ENCODE measurements at regions not wholly inside any gene's neighbourhood (a gene's known extent, or its start where the extent isn't known, plus 50 kb on each side); places are given as distances from the start of the nearest gene placed in this dataset.

DNA sequence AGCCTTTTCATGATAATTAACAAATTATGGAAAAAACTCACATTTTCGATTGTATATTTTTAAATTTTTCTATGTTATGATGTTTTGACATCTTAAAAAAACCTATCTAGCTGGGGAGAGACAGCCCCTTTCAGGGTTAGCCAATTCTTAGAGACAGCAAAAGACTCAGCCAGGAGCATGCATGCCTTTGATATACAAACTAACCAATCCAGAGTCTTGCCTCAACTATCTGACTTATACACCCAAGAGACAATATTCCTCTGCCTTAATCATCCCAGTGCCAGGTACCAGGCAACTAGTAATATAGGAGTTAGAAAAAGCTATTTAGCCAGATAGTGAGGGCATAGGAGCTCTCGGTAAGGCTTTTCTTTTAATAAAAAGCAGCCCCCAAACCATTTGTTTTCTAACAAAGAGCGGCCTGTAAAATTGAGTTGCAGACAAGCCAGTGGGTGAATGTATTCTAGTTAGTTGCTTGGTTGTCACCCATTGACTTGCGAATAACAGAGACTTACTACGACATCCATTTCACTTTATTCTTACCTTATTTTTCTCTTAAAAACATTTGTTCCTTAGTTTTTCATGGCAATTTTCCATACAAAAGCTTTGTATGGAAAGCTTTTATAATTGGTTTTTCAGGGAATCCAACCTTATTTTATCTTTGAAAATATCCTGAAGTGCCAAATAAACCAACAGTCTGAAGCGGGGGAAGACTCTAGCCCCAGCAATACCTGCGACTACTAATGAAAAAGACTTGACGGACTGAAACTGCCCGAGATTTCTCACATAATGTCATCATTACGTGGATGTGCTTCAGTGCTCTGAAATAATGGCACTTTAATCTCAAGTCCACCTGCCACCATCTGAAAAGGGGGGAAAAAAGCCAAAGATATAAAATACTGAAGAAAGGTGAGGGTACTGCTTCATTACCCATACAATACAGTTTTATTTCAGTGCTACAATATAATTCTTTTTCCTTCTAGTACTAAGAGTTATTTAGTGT lies 64.6 kb upstream of the ATP2C1 start:
- TF ChIP-seq, protein P1, sequence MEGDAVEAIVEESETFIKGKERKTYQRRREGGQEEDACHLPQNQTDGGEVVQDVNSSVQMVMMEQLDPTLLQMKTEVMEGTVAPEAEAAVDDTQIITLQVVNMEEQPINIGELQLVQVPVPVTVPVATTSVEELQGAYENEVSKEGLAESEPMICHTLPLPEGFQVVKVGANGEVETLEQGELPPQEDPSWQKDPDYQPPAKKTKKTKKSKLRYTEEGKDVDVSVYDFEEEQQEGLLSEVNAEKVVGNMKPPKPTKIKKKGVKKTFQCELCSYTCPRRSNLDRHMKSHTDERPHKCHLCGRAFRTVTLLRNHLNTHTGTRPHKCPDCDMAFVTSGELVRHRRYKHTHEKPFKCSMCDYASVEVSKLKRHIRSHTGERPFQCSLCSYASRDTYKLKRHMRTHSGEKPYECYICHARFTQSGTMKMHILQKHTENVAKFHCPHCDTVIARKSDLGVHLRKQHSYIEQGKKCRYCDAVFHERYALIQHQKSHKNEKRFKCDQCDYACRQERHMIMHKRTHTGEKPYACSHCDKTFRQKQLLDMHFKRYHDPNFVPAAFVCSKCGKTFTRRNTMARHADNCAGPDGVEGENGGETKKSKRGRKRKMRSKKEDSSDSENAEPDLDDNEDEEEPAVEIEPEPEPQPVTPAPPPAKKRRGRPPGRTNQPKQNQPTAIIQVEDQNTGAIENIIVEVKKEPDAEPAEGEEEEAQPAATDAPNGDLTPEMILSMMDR (IDR thresholded peaks at IDR 0.05; ENCODE audit: insufficient read depth, low read length): no peak
- TF ChIP-seq SPI1 (IDR thresholded peaks at IDR 0.05; ENCODE audit: borderline replicate concordance, low read depth) (no peak), GABPA (IDR thresholded peaks at IDR 0.05; ENCODE audit: low read depth) (no peak)

Data from HL-60 (cell line).